HL-60 (cell line): ENCODE measurements at regions not wholly inside any gene's neighbourhood (a gene's known extent, or its start where the extent isn't known, plus 50 kb on each side); places are given as distances from the start of the nearest gene placed in this dataset.
"Not testable (repeated sequence)": the region's sequence is repeated elsewhere in the genome, so short reads cannot be mapped to it uniquely, and the experiment has no call there.

Experiments
- DNase-seq, 2 experiments: peaks; one replicate each; pipeline ENCODE4 v3.0.0-alpha.2; 2010 to 2020; ENCODE audit warnings: low read depth in 1 of 2, low spot score in 1 of 2
- H3K27ac ChIP-seq: fragments of 250-450 bp; sonication (Bioruptor Pico); replicated peaks from 2 replicates; pipeline ENCODE4 v1.5.1; 2020; ENCODE audit warnings: mild to moderate bottlenecking, moderate library complexity
- H3K27me3 ChIP-seq: fragments of 250-450 bp; sonication (Bioruptor Pico); 2 replicates; pipeline ENCODE4 v1.5.1; 2021; ENCODE audit warnings: mild to moderate bottlenecking, moderate library complexity; ENCODE audit not compliant: insufficient read depth, poor library complexity, severe bottlenecking
- H3K4me3 ChIP-seq: replicated peaks from 2 replicates; pipeline ENCODE4 v1.5.1; 2011; ENCODE audit warnings: mild to moderate bottlenecking, control low read depth, low read length; ENCODE audit not compliant: insufficient read depth
- GABPA ChIP-seq: IDR thresholded peaks from 2 replicates; pipeline ENCODE4 v1.6.1; 2012; ENCODE audit warnings: low read depth
- POLR2AphosphoS5 ChIP-seq: IDR thresholded peaks from 2 replicates; pipeline ENCODE4 v1.6.1; 2012; ENCODE audit warnings: low read depth
- SPI1 ChIP-seq: IDR thresholded peaks from 2 replicates; pipeline ENCODE4 v1.6.1; 2012; ENCODE audit warnings: low read depth, mild to moderate bottlenecking, borderline replicate concordance
- TF ChIP-seq, protein P1 (sequence below): IDR thresholded peaks from 2 replicates; pipeline ENCODE4 v1.6.1; 2012; ENCODE audit warnings: low read depth; ENCODE audit not compliant: insufficient replicate concordance
- TF ChIP-seq, protein P2 (sequence below): IDR thresholded peaks from one replicate; pipeline ENCODE4 v1.5.1; 2011; ENCODE audit warnings: low read length, control low read depth, inconsistent platforms; ENCODE audit not compliant: insufficient read depth

DNA sequence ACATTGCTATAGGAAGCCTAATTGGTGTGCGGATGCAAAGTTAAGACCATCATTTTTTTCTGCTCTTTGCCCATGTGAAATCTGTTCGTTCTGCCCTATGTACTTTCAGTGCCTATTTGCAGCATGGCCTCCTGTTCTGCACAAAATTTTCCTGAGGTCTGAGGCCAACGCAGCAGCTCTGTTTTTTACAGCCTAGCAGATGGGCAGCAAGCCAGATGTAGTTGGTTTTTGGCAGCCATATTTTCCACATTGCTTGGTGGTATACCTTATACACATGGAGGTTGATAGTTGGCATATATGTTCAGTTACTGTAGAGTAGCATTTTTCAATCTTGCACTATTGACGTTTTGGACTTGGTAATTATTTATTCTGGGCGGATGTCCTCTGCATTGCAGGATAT is 133.5 kb upstream of the MRPS30 start:
- TF ChIP-seq, protein P1, sequence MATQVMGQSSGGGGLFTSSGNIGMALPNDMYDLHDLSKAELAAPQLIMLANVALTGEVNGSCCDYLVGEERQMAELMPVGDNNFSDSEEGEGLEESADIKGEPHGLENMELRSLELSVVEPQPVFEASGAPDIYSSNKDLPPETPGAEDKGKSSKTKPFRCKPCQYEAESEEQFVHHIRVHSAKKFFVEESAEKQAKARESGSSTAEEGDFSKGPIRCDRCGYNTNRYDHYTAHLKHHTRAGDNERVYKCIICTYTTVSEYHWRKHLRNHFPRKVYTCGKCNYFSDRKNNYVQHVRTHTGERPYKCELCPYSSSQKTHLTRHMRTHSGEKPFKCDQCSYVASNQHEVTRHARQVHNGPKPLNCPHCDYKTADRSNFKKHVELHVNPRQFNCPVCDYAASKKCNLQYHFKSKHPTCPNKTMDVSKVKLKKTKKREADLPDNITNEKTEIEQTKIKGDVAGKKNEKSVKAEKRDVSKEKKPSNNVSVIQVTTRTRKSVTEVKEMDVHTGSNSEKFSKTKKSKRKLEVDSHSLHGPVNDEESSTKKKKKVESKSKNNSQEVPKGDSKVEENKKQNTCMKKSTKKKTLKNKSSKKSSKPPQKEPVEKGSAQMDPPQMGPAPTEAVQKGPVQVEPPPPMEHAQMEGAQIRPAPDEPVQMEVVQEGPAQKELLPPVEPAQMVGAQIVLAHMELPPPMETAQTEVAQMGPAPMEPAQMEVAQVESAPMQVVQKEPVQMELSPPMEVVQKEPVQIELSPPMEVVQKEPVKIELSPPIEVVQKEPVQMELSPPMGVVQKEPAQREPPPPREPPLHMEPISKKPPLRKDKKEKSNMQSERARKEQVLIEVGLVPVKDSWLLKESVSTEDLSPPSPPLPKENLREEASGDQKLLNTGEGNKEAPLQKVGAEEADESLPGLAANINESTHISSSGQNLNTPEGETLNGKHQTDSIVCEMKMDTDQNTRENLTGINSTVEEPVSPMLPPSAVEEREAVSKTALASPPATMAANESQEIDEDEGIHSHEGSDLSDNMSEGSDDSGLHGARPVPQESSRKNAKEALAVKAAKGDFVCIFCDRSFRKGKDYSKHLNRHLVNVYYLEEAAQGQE = no peak
- no peak for TF ChIP-seq GABPA
- no peak for TF ChIP-seq POLR2AphosphoS5
- TF ChIP-seq SPI1 = no peak
- TF ChIP-seq, protein P2, sequence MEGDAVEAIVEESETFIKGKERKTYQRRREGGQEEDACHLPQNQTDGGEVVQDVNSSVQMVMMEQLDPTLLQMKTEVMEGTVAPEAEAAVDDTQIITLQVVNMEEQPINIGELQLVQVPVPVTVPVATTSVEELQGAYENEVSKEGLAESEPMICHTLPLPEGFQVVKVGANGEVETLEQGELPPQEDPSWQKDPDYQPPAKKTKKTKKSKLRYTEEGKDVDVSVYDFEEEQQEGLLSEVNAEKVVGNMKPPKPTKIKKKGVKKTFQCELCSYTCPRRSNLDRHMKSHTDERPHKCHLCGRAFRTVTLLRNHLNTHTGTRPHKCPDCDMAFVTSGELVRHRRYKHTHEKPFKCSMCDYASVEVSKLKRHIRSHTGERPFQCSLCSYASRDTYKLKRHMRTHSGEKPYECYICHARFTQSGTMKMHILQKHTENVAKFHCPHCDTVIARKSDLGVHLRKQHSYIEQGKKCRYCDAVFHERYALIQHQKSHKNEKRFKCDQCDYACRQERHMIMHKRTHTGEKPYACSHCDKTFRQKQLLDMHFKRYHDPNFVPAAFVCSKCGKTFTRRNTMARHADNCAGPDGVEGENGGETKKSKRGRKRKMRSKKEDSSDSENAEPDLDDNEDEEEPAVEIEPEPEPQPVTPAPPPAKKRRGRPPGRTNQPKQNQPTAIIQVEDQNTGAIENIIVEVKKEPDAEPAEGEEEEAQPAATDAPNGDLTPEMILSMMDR = no peak
- no peak overlapping the region for H3K4me3 ChIP-seq
- DNase-seq = no peak
- H3K27me3 ChIP-seq = no peaks in the 10 kb centered on the region
- no peak overlapping the region for H3K27ac ChIP-seq

DNA sequence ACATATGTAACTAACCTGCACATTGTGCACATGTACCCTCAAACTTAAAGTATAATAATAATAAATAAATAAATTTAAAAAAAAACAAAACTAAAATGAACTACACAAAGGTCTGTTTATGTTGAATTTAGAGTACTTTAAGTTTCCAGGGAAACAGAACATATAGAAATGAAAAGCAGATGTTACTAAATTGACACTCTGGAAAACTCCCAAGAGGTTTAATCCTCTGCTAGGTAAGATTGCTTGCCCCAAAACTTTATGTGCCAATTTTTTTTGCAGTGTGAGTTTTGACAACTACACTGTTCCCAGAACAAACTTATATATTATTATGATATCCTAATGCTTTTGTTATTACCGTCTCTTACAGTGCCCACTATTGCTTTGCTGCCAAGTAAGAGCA is 134.3 kb upstream of the MRPS30 start:
- TF ChIP-seq SPI1 (no peak), GABPA (no peak), POLR2AphosphoS5 (no peak)
- TF ChIP-seq, protein P1 = no peak
- TF ChIP-seq, protein P2 = no peak
- no peak for DNase-seq
- Histone ChIP-seq H3K4me3 (no peak overlapping the region), H3K27ac (no peak overlapping the region), H3K27me3 (no peaks in the 10 kb centered on the region)

DNA sequence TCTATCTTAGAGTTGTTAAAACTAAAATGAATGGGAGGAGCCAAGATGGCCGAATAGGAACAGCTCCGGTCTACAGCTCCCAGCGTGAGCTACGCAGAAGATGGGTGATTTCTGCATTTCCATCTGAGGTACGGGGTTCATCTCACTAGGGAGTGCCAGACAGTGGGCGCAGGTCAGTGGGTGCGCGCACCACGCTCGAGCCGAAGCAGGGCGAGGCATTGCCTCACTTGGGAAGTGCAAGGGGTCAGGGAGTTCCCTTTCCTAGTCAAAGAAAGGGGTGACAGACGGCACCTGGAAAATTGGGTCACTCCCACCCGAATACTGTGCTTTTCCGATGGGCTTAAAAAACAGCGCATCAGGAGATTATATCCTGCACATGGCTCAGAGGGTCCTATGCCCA is 140.3 kb upstream of the MRPS30 start:
- not testable (repeated sequence) for H3K4me3 ChIP-seq, H3K27me3 ChIP-seq, H3K27ac ChIP-seq, DNase-seq

DNA sequence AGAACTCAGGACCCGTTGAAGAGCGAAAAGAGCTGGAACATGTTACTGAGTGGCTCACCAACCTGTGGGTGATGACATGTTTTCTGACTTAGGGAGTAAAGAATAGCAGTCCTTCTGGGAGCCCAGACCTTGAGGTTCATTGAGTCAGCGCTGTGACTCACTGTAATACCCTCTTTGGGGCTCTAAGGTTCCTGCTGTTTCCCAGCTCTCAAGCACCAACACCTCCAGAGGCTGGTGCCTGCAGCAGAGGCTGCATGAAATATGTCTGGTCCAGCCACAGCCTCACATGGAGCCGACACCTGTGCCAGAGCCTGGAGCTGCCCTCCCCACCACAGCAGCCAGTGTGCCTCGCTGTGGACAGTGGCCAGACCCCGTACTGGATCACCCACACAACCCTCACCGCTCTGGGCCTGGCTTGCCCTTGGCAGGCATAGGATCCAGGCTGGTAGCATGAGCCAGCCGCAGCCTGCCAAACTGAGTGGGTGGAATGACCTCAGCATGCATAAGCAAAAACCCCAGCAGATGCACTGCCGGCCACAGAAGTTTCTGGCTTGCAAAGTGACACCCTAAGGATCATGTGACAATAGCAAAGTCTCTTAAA is 143.5 kb upstream of the MRPS30 start:
- Histone ChIP-seq H3K27ac (no peak overlapping the region), H3K4me3 (no peak overlapping the region), H3K27me3 (no peaks in the 10 kb centered on the region)
- TF ChIP-seq, protein P1 = no peak
- TF ChIP-seq, protein P2 = no peak
- TF ChIP-seq GABPA (no peak), POLR2AphosphoS5 (no peak), SPI1 (no peak)
- DNase-seq = no peak
